ENCODE measurements at regions not wholly inside any gene's neighbourhood (a gene's known extent, or its start where the extent isn't known, plus 50 kb on each side); places are given as distances from the start of the nearest gene placed in this dataset.

DNA sequence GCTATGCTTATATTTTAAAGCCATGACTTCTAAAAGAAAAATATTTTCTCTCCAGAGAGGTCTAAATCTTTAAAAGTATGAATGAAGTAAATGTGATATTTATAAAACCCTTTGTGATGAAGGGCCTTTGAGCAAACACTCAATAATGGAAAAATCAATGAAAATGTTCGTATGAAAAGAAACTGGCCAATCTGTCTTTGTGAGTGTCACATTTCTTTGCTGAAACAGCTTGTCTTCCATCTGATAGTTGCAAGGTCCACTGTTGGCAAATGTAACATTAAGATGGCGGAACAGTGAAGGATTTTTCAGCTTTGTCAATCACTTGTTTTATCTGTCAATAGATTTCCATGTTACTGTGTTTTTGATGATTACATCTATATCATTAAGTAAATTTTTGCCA is 162.9 kb upstream of the GATA6 start:
- TF ChIP-seq CTCF (IDR thresholded peaks at IDR 0.05 in 2 of 3, conservative IDR thresholded peaks at IDR 0.05 in 1 of 3; ENCODE audit: control insufficient read depth in 2 of 3, extremely low read depth in 1 of 3, insufficient read depth in 1 of 3, low read depth in 3 of 3, low read length in 3 of 3) (no peak), SP1 (IDR thresholded peaks at IDR 0.05; ENCODE audit: low read depth, low read length) (no peak), EP300 (IDR thresholded peaks at IDR 0.05; ENCODE audit: borderline replicate concordance in 1 of 2, control insufficient read depth in 1 of 2, low read depth in 2 of 2, low read length in 2 of 2) (no peak), JUNB (IDR thresholded peaks at IDR 0.05) (no peak), NR2C1 (IDR thresholded peaks at IDR 0.05) (no peak), USF2 (IDR thresholded peaks at IDR 0.05; ENCODE audit: borderline replicate concordance, low read depth, low read length) (no peak), NRF1 (conservative IDR thresholded peaks at IDR 0.05; ENCODE audit: low read depth, low read length) (no peak), CEBPB (IDR thresholded peaks at IDR 0.05; ENCODE audit: borderline replicate concordance in 1 of 2, low read depth in 2 of 2, low read length in 2 of 2) (no peak), POLR2A (IDR thresholded peaks at IDR 0.05; ENCODE audit: low read depth, low read length) (no peak), YY1 (IDR thresholded peaks at IDR 0.05; ENCODE audit: low read depth, low read length) (no peak)
- TF ChIP-seq, protein P1, sequence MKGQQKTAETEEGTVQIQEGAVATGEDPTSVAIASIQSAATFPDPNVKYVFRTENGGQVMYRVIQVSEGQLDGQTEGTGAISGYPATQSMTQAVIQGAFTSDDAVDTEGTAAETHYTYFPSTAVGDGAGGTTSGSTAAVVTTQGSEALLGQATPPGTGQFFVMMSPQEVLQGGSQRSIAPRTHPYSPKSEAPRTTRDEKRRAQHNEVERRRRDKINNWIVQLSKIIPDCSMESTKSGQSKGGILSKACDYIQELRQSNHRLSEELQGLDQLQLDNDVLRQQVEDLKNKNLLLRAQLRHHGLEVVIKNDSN (IDR thresholded peaks at IDR 0.05; ENCODE audit: borderline replicate concordance, extremely low read length, insufficient read depth, low read depth, low read length), result no peak
